Tibial nerve (tissue), 4 donors: ENCODE measurements at regions not wholly inside any gene's neighbourhood (a gene's known extent, or its start where the extent isn't known, plus 50 kb on each side); places are given as distances from the start of the nearest gene placed in this dataset.

ENCODE experiments used
- EP300 ChIP-seq, 2 donors: sonication (generic); formaldehyde crosslinking; IDR thresholded peaks; one replicate each; pipeline ENCODE4 v1.6.1; 2017; ENCODE audit warnings: antibody characterized with exemption in 2 of 2, mild to moderate bottlenecking in 1 of 2
- TF ChIP-seq, protein P1 (sequence below), 5 experiments: fragments of 200-600 bp in 3 of 5; fragments of 450-650 bp in 2 of 5; sonication (generic) in 3 of 5; IDR thresholded peaks; one replicate each; pipeline ENCODE4 v1.5.1; 2016 to 2019; ENCODE audit warnings: antibody characterized with exemption in 5 of 5, mild to moderate bottlenecking in 3 of 5, moderate library complexity in 2 of 5

DNA sequence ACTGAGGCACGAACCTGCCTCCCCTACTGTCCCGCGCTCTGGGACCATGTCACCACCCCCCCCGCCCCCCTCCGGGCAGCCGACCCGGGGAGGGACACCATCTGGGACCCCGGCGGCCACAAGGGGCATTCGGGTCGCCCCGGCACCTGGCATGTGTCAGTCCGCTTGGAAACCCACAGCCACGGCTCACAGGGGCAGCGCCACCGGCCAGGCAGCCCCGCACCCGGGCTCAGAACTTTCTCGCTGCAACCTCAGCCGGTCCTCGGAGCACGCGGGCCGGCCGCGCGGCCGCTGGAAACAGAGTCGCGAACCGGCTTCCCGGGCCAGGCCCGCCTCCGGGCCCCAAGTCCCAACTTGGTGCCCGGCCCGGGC is 159.9 kb upstream of the GRK3 start:
- TF ChIP-seq, protein P1, sequence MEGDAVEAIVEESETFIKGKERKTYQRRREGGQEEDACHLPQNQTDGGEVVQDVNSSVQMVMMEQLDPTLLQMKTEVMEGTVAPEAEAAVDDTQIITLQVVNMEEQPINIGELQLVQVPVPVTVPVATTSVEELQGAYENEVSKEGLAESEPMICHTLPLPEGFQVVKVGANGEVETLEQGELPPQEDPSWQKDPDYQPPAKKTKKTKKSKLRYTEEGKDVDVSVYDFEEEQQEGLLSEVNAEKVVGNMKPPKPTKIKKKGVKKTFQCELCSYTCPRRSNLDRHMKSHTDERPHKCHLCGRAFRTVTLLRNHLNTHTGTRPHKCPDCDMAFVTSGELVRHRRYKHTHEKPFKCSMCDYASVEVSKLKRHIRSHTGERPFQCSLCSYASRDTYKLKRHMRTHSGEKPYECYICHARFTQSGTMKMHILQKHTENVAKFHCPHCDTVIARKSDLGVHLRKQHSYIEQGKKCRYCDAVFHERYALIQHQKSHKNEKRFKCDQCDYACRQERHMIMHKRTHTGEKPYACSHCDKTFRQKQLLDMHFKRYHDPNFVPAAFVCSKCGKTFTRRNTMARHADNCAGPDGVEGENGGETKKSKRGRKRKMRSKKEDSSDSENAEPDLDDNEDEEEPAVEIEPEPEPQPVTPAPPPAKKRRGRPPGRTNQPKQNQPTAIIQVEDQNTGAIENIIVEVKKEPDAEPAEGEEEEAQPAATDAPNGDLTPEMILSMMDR (IDR thresholded peaks at IDR 0.05): no peak
- no peak for TF ChIP-seq EP300 (IDR thresholded peaks at IDR 0.05)
